Pulmonary artery endothelial cell (primary cell): ENCODE measurements at regions not wholly inside any gene's neighbourhood (a gene's known extent, or its start where the extent isn't known, plus 50 kb on each side); places are given as distances from the start of the nearest gene placed in this dataset.
"Not testable (repeated sequence)": the region's sequence is repeated elsewhere in the genome, so short reads cannot be mapped to it uniquely, and the experiment has no call there.

Source experiments
- DNase-seq: peaks from one replicate; pipeline ENCODE4 v3.0.0-alpha.2; 2011; ENCODE audit warnings: low read depth, low spot score

DNA sequence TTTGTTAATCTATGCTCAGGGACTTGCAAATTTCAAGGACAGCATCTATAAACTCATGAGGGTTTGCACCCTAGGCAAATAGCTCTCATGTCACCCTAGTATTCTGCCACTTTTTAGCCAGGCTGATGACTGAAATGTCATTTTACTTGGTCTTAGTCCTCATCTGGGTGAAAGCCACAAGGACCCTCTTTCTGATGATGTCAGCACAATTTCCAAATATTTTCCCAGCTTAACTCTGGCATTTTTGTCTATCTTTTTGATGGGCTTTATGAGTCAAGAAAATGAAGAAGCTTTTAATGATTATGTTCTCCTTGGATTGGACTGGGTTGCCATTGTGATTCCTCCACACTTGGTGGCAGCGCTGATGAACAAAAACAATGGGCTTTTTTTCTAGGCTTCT, 420.1 kb upstream of the BTBD3 start:
- DNase-seq = no peak

DNA sequence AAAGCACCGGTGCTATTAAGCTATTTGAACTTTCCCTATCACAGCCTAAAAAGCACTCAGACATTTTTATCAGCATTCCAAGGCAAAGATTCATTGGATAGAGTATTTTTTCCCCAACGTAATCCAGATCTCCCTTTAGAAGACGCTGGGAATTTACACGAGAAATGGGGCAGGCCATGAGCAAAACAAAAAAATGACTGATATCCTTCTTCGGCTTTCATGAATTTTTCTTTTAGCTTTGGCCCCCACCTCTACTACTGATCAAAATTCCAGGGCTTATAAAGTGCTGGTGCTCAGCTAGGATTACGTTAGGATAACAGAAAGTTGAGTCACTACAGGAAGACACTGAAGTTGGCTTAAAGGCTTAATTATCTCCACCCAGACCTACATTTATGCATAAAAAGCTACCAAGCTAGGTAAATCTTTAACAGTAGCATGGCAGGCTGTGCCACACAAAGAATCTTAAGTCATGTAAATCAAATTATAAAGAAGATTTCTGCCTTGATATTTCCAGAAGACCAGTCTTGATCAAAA, 418.5 kb upstream of the BTBD3 start:
- no peak for DNase-seq

DNA sequence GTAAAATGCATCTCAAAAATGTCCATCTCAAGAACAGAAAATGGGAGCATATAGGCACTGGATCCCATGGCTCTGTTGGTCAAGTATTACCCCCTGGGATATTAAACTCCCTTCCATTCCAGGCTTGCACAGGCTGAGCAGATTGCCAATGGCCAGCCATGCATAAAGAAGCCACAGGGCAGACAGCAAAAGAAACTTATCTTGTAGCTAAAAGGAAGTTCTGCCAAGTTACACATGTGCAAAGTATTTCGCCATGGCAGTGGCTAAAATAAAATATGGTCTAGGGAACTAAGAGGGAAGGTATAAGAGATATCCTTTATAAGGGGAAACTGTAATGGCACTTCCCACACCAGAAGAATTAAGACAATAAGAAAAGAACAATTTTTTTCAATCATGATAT, 415.6 kb upstream of the BTBD3 start:
- DNase-seq = no peak

DNA sequence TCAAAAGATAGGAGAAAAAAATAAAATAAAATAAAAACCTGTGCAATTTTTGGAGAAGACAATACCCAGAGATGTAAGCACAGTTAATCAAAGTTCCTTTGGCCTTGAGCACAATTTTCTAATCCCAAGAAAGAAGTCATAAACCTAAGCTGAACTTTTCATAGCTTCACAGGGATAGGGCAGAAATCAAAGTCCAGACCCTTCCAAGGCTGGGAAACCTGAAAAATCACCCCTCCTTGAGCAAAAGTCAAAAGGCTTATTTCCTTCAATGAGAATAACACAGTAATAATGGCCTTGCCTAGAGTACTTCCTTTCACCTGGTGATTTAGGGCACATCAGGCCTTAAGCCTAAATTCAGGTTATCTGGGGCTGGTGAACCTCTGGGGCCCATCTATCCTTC, 415.0 kb upstream of the BTBD3 start:
- no peak for DNase-seq

DNA sequence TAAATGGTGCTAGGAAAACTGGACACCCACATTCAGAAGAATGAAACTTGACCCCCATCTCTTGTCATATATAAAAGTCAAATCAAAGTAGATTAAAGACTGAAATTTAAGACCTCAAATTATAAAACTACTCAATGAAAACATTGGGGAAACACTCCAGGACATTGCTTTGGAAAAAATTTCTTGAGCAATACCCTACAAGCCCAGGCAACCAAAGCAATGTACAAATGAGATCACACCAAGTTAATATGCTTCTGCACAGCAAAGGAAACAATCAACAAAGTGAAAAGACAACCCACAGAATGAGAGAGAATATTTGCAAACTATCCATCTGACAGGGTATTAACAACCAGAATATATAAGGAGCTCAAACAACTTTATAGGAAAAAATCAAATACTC, 407.9 kb upstream of the BTBD3 start:
- no peak for DNase-seq

DNA sequence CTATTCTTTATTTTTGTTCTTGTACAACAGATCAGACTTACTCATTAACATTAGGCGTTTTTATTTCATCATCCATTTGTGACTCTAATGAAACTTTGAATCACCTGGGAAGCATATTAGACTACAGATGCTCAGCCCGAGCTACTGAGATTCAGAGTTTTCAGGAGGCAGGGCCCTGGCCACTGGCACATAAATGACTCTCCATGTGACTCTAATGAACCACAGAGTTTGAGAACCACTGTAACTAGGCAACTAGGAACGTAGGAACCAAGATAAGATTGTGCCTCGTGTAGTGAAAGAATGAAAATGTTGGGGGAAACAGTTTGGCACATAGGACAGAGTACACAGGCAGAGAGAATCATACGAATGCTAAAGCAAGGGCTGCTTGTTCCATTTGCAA, 405.9 kb upstream of the BTBD3 start:
- no peak for DNase-seq

DNA sequence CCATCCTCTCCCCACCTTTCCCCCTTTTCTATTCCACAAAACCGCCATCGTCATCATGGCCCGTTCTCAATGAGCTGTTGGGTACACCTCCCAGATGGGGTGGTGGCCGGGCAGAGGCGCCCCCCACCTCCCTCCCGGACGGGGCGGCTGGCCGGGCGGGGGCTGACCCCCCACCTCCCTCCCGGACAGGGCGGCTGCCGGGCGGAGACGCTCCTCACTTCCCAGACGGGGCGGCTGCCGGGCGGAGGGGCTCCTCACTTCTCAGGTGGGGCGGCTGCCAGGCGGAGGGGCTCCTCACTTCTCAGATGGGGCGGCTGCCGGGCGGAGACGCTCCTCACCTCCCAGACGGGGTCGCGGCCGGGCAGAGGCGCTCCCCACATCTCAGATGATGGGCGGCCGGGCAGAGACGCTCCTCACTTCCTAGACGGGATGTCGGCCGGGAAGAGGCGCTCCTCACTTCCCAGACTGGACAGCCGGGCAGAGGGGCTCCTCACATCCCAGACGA, 404.4 kb upstream of the BTBD3 start:
- DNase-seq = not testable (repeated sequence)

DNA sequence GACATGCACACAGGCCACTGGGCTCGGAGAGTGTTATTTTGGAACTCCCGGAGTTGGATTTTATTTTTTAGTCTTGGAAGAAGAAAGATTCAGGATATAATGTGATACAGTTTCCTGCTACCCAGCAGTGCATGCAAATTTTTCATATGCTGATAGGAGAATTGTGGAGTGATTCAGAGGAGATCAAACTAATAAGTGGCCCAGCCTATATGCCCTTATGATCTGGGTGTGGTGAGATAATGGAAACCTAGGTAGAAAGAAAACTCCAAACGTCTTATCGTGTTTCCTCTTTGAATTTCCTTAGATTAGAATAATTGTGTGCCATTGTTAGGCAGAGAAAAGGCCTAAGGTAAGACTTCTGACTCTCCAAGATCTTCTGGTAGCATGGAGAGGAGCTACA, 401.2 kb upstream of the BTBD3 start:
- DNase-seq = no peak

DNA sequence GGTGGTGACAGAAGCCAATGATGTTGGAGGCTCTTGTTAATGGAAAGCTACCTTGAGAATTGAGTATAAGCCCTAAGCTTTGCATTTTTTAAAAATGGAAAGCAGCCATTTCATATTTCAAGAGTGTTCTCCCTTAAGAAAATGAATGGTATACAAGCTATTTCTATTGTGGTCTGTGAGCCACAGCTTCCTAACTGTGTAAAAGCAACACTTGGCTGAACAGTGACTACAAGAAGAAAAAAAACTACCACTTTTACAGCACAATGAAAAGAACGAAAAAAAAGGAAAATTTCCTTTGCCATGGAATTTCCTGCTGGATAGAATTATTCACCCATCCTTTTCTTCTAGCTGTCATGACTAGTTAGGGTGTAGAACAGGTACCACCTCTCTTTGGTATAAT, 397.1 kb upstream of the BTBD3 start:
- no peak for DNase-seq

DNA sequence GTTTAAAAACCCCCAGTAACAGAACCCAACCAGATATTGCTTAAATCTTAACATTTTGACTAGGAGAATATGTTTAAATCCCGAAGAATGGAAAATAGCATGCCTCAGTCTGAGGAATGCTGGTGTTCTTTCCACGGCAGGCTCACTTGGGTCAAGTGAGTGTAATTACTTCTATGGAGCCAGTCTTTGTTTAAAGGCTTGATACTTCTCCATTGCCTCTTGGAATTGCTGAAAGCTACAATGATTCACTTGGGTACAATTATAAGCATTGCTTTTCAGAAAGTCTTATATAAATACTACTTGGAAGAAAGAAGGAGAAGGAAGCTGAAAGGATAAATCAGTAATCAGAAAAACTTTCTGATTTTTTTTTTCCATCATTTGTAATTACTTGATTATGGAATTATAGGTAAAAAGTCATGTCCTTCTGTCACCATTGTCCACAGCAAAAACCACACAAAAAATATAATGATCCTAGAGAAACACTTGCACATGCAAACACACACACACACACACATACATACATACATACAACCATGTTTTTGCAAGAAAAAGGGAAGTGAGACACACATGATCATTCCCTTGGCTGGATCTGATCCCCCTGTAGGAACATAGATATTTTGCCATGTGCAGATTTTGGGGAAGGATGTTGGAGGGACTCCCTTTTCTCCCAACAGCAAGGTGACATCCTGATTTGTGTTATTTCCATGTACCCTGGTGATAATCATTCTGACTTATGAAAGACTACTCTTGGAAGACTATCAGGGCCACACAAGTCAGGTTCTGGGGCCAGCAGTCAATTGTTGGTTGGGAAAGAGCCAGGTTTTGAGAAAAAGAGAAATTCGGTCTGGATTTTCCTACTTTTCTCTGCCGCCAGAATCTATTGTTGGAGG, 396.0 kb upstream of the BTBD3 start:
- no peak for DNase-seq

DNA sequence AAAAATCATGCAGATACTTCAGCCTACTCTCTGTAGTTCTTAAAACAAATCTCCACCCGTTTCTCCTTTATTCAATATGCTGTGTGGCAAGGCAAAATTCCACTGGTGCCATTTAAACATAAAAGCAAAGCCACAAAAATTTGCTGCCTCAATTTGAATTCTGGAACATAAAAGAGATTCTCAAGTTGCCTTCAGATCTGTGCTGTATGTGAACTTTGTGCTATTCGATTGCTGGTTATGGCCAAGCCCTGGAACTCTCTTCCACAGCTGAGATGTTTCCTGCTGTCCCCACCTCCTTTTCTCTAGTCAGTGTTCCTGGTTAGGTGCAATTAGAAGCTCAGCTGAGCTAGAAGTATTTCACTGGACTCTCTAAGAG, 395.3 kb upstream of the BTBD3 start:
- DNase-seq = no peak

DNA sequence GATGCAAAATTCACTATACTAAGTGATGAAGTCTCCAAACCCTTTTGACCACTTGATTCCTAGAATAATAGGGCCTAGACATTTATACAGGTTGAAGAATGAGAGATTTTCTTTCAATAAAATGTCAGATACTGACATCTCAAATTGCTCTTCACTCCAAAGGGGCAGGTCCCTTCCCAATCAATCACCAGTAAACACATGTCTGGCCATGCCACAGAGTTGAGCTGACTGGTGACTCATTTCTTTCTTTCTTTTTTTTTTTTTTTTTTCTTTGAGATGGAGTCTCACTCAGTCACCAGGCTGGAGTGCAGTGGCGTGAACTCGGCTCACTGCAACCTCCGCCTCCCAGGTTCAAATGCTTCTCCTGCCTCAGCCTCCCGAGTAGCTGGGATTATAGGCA, 388.6 kb upstream of the BTBD3 start:
- no peak for DNase-seq

DNA sequence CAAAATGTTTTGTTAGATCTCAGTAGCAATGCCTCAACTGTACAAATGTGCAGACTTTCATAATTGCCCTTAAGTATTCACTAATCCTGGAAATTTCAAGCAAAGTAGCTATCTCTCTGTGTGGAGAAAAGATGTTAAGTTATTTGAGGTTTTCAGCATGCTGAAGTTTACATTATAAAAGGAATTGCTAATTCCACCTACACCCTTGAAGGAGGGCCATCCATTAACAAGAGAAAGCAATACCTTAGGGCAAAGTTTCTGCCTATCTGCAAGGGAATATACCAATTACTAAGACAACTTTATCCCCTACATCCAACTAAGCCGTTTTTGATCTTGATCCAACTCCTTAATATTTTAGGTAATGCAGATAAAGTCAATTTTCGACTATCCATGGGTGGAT, 380.7 kb upstream of the BTBD3 start:
- no peak for DNase-seq

DNA sequence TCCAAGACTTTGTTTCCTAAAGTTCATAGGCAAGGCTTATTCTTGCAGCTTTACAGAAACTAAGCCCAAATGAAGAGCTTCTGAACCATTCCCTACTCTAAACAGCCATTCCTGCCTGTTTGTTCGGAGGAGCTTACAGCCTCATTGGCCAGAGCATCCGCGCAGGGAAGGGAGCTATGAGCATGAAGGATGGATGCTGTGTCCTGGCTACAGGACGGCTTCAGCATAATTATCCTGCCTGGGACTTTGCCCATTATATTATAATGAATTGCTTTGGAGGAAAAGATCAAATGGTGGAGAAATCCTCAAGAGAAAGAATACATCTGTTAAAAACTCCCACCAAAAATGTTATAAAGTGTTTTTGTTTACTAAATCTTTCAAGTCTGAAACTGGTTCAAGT, 378.2 kb upstream of the BTBD3 start:
- DNase-seq = no peak

DNA sequence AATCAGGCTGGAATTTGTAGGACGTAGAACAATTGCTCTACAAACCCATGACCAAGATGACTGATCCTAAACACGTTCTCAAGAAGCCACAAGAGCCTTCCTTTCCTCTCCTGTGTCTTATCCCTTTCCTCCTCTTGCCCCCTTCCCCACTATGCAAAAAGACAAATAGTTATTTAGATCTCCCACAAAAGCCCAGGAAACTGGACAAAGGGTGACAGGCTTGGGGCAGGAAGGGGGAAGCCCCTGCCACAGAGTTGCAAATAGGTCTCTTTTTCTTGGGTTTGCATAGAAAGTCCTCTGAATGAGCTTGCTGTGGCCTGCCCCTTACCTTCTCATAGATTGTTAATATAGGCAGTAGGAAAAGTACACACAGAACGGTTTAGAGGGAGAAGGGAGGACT, 377.1 kb upstream of the BTBD3 start:
- no peak for DNase-seq

DNA sequence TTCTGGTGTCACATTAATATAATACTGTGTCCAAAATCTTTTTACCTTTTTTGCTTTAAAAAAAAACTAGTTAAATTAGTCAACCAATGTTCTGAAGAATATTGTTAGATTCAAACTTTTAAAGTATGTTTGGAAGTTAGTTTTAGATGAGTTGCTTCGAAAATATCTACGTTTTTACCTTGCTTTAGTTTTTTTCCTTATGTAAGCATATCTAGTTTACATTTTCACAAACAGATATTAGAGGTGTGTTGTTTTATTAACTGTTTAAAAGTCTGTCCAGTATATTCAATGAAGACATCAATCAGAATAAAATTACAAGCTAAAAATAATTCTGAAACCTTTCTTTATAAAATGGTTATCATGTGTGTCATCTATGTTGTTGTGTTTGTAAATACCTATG, 375.0 kb upstream of the BTBD3 start:
- DNase-seq = no peak

DNA sequence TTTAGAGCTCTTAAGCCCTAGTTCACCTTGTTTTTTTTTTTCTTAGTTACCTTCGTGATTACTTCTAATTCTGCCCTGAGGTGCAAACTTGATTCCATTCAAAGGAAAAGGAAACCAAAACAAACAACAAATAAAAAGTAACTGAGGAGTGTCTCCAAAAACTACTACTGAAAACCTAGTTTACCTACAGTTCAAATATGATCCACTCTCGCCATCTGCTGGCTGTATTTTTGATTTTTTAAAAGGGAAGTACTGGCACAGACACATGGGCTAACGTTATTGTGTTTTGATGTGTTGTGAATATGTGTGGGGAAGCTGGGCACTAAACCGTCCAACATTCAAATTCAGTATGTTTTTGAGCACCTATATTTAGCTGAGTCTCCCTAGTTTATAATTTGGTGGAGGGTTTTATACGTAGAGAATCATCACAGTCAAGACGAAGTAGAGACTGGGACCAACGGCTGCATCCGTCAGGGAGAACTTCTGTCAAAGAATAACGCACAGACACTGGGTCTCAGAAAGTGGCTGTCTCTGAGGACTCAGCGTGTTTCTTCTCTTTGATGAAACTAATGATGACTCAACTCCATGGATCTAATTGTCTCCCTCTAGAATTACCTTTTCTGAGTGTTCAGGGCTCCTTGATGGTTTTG, 373.5 kb upstream of the BTBD3 start:
- peak; percentile 13 for DNase-seq

DNA sequence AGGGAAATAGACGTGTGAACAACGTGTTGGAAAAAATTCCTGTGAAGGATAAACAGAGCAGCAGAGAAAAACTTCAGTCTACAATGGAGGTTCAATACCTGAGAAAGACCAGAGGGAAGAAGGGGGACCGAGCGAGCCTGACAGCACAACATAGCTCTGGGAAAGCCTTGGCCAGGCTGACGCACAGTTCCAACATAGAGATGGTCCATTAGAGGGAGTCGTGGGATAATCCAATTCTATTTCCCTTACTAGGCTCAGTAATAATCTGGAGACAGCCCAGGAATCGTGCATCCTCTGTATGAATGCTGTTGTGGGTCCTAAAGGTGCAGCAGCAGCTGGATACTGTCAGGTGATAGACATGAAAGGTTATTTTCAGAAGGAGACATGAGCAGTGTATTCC, 370.8 kb upstream of the BTBD3 start:
- DNase-seq = no peak

DNA sequence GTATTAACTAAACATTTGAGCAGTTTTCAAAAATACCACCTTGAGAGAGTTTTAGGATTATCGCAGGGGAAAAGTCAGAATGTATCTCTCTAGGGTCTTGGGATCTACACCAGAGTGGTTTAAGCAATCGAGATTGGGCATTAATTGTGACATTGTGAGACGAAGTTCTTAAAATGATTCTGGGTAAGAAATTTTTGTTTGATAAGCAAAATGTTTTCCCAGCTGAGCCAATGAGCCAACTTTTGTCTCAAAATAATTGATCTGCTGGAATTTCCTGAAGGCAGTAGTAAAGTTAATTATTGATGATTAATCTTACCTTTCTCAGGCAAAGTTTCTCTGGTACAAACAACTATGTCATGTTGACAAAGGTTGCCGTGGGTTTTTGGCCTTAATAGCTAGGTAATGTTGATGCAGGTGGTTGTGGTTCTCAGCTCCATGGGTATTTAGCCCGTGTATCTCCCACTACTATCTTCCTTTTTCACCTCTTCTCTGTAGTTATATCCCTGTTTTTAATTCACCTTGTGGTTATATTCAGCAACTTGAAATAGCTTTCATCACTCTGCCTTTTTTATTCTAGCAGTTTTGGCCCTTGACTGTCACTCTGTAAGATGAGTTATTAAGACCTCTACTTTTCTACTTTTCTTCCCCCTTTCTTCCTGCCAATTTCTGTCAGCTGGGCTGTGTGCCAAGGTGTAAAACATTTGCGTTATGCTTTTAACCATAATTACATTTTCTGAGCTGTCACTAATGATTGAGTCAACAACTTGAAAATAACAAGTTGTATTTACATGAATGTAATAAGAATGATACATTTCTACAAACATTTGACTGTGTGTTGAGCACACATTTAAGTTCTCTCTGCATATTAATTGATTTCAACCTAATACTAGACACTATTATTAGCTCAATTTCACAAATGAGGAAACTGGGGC, 368.3 kb upstream of the BTBD3 start:
- no peak for DNase-seq

DNA sequence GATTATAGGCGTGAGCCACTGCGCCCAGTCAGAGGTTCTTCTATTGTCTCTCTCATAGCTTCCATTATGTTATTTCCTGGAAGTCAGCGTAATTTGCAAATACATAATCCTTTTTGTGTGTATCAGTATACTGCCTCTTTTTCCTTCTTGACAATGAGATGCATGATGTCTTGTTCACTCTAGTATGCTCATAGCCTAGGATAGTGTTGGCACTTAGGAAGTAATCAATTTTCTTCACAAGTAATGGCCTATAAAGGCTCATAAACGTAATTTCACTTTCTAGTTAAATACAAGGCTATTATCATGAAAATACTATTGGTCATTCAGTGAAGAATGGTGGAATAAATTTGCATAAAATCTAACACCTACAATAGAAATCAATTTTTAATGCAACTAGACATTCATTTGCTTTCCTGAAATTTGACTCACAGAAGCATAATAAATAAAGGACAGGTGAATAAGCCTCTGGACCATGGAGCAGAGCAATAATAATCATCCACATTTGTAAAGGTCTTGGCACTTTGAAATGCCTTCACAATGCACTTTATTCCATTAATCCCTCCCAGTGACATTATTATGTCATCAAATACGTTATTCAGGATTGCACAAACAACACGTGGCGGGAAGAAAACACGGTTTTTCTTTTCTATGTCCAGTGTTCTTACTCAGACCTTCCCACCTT, 366.9 kb upstream of the BTBD3 start:
- DNase-seq = no peak

DNA sequence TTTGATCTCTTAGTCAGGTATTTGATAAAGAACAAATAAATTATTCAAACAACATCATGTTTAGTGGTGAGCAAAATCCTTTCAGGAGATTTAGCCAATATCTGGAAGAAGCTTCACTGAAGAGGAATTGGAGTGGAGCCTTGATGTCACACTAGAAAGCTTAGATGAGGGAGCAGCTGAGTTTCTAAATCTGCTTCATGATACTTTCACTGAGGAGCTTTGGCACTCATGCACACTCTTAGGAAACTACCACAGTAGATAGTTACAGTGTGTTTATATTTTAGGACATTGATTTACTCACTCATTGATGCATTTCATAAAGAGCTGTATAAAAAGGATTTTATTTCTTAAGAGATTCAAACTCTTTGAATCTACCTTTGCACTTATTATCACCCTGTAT, 366.2 kb upstream of the BTBD3 start:
- no peak for DNase-seq
